ENCODE measurements at regions not wholly inside any gene's neighbourhood (a gene's known extent, or its start where the extent isn't known, plus 50 kb on each side); places are given as distances from the start of the nearest gene placed in this dataset.

GRCh38 chr15:73805504-73806089 lies 52.4 kb upstream of the INSYN1 start (continued):
- TF ChIP-seq ZNF532 (CRISPR knock-in tag; IDR thresholded peaks at IDR 0.05; ENCODE audit: borderline replicate concordance) (no peak), AR (CRISPR knock-in tag; IDR thresholded peaks at IDR 0.05) (no peak), ELF4 (CRISPR knock-in tag; IDR thresholded peaks at IDR 0.05; ENCODE audit: low read depth) (no peak), RORB (CRISPR knock-in tag; IDR thresholded peaks at IDR 0.05) (no peak), CREB1 (CRISPR knock-in tag; IDR thresholded peaks at IDR 0.05) (no peak)

- no peaks in the 10 kb centered on the region for H3K27me3 Mint-ChIP-seq (ENCODE audit: low read depth)
- TF ChIP-seq SOX15 (CRISPR knock-in tag; IDR thresholded peaks at IDR 0.05) = no peak
- TF ChIP-seq ZNF416 (CRISPR knock-in tag; IDR thresholded peaks at IDR 0.05) = no peak
- no peak for TF ChIP-seq RORB (CRISPR knock-in tag; IDR thresholded peaks at IDR 0.05)
- no peak for TF ChIP-seq HMGXB4 (CRISPR knock-in tag; IDR thresholded peaks at IDR 0.05)
- TF ChIP-seq ZNF232 (CRISPR knock-in tag; IDR thresholded peaks at IDR 0.05) = no peak
- TF ChIP-seq ZNF263 (CRISPR knock-in tag; IDR thresholded peaks at IDR 0.05; ENCODE audit: low read depth) = no peak
- TF ChIP-seq IRF1 (CRISPR knock-in tag; IDR thresholded peaks at IDR 0.05) = no peak
- ChIA-PET POLR2A (interaction anchor here (0.6 to 0.7 kb wide), 2 partner anchors 13 to 187 kb away, joined by 3 read pairs; no protein-coding TSS in a partner anchor), CTCF (interaction anchor here (0.8 to 1.8 kb wide), 8 partner anchors 13 to 242 kb away, joined by 3 to 6 read pairs (median 4); no protein-coding TSS in a partner anchor)
- H3K36me3 Mint-ChIP-seq = no peaks in the 10 kb centered on the region
- H3K4me1 Mint-ChIP-seq = peaks cover 10% of the 10 kb centered on the region
- no peak overlapping the region for H3K4me3 Mint-ChIP-seq
- DNase-seq (ENCODE audit: low spot score) (no peak), ATAC-seq (peak; percentile 63)
- no peaks in the 10 kb centered on the region for H3K9me3 Mint-ChIP-seq
- H3K27ac Mint-ChIP-seq = no peak overlapping the region
Measured at GRCh38 chr15:73806698-73807483, 53.7 kb upstream of the INSYN1 start.

GRCh38 chr15:73807865-73808264 lies 54.7 kb upstream of the INSYN1 start:
- H3K4me1 Mint-ChIP-seq = peaks cover 10% of the 10 kb centered on the region
- POLR2A ChIA-PET = no interaction called here
- H3K27ac Mint-ChIP-seq = no peak overlapping the region
- DNase-seq (ENCODE audit: low spot score) (no peak), ATAC-seq (no peak)
- H3K4me3 Mint-ChIP-seq = no peak overlapping the region
- no peaks in the 10 kb centered on the region for H3K36me3 Mint-ChIP-seq
- no peaks in the 10 kb centered on the region for H3K27me3 Mint-ChIP-seq (ENCODE audit: low read depth)
- CTCF ChIA-PET = interaction anchor here (1.2 to 1.8 kb wide), 2 partner anchors 14 to 59 kb away, joined by 4 to 5 read pairs; no protein-coding TSS in a partner anchor
- no peaks in the 10 kb centered on the region for H3K9me3 Mint-ChIP-seq
- no peak for TF ChIP-seq ZNF317 (CRISPR knock-in tag; IDR thresholded peaks at IDR 0.05; ENCODE audit: borderline replicate concordance, low read depth)
- TF ChIP-seq ZNF532 (CRISPR knock-in tag; IDR thresholded peaks at IDR 0.05; ENCODE audit: borderline replicate concordance) = no peak
- TF ChIP-seq NFE2L1 (CRISPR knock-in tag; IDR thresholded peaks at IDR 0.05) = no peak

All from WTC11 (cell line).